ENCODE measurements at regions not wholly inside any gene's neighbourhood (a gene's known extent, or its start where the extent isn't known, plus 50 kb on each side); places are given as distances from the start of the nearest gene placed in this dataset.

- DNase-seq (ENCODE audit: low spot score), result peak; percentile 79
- in situ Hi-C loops (cut with HindIII; ENCODE audit: low sequenced_read_pairs), result loop anchor here (25.0 kb wide), 1 partner anchor 543 kb away; no protein-coding TSS in a partner anchor
Observed at GRCh38 chr5:88144219-88145001, 124.2 kb downstream of the TMEM161B start.

- in situ Hi-C loops (cut with HindIII; ENCODE audit: low sequenced_read_pairs), result loop anchor here (25.0 kb wide), 1 partner anchor 544 kb away; no protein-coding TSS in a partner anchor
- no peak for DNase-seq (ENCODE audit: low spot score)
Observed at GRCh38 chr5:88143693-88144218, 124.9 kb downstream of the TMEM161B start.

GRCh38 chr5:88142886-88143692, 125.6 kb downstream of the TMEM161B start:
- in situ Hi-C loops (cut with HindIII; ENCODE audit: low sequenced_read_pairs), result loop anchor here (25.0 kb wide), 1 partner anchor 544 kb away; no protein-coding TSS in a partner anchor
- DNase-seq (ENCODE audit: low spot score), result peak; percentile 71

- in situ Hi-C loops (cut with HindIII; ENCODE audit: low sequenced_read_pairs), result loop anchor here (25.0 kb wide), 1 partner anchor 545 kb away; no protein-coding TSS in a partner anchor
- no peak for DNase-seq (ENCODE audit: low spot score)
Observed at GRCh38 chr5:88142636-88142885, 126.1 kb downstream of the TMEM161B start.

- peak; percentile 100 for DNase-seq (ENCODE audit: low spot score)
- in situ Hi-C loops (cut with HindIII; ENCODE audit: low sequenced_read_pairs), result loop anchor here (25.0 kb wide), 1 partner anchor 546 kb away; no protein-coding TSS in a partner anchor
Observed at GRCh38 chr5:88140856-88141752, 127.5 kb downstream of the TMEM161B start.

- DNase-seq (ENCODE audit: low spot score), result no peak
- in situ Hi-C loops (cut with HindIII; ENCODE audit: low sequenced_read_pairs), result loop anchor here (25.0 kb wide), 1 partner anchor 547 kb away; no protein-coding TSS in a partner anchor
Observed at GRCh38 chr5:88140396-88140855, 128.2 kb downstream of the TMEM161B start.

GRCh38 chr5:88130211-88130815, 138.3 kb downstream of the TMEM161B start:
- in situ Hi-C loops (cut with HindIII; ENCODE audit: low sequenced_read_pairs), result loop anchor here (25.0 kb wide), 1 partner anchor 557 kb away; no protein-coding TSS in a partner anchor

GRCh38 chr5:88128813-88129212, 139.8 kb downstream of the TMEM161B start:
- DNase-seq (ENCODE audit: low spot score), result no peak
- in situ Hi-C loops (cut with HindIII; ENCODE audit: low sequenced_read_pairs), result loop anchor here (25.0 kb wide), 1 partner anchor 558 kb away; no protein-coding TSS in a partner anchor

More at GRCh38 chr5:88130211-88130815, 138.3 kb downstream of the TMEM161B start:
- DNase-seq (ENCODE audit: low spot score), result no peak

GRCh38 chr5:88119535-88120125, 149.0 kb downstream of the TMEM161B start:
- in situ Hi-C loops (cut with HindIII; ENCODE audit: low sequenced_read_pairs), result no loop called here
- peak; percentile 49 for DNase-seq (ENCODE audit: low spot score)

GRCh38 chr5:88118179-88118578, 150.5 kb downstream of the TMEM161B start:
- in situ Hi-C loops (cut with HindIII; ENCODE audit: low sequenced_read_pairs), result no loop called here
- DNase-seq (ENCODE audit: low spot score), result no peak

- in situ Hi-C loops (cut with HindIII; ENCODE audit: low sequenced_read_pairs), result no loop called here
- no peak for DNase-seq (ENCODE audit: low spot score)
Observed at GRCh38 chr5:88117546-88117945, 151.1 kb downstream of the TMEM161B start.

GRCh38 chr5:88116396-88116795, 152.2 kb downstream of the TMEM161B start:
- in situ Hi-C loops (cut with HindIII; ENCODE audit: low sequenced_read_pairs), result no loop called here
- DNase-seq (ENCODE audit: low spot score), result no peak

GRCh38 chr5:88115211-88115610, 153.4 kb downstream of the TMEM161B start:
- in situ Hi-C loops (cut with HindIII; ENCODE audit: low sequenced_read_pairs), result no loop called here
- no peak for DNase-seq (ENCODE audit: low spot score)

GRCh38 chr5:88113429-88113828, 155.2 kb downstream of the TMEM161B start:
- in situ Hi-C loops (cut with HindIII; ENCODE audit: low sequenced_read_pairs), result no loop called here
- DNase-seq (ENCODE audit: low spot score), result no peak

GRCh38 chr5:88109818-88110217, 158.8 kb downstream of the TMEM161B start:
- in situ Hi-C loops (cut with HindIII; ENCODE audit: low sequenced_read_pairs), result no loop called here
- no peak for DNase-seq (ENCODE audit: low spot score)

- DNase-seq (ENCODE audit: low spot score), result no peak
- in situ Hi-C loops (cut with HindIII; ENCODE audit: low sequenced_read_pairs), result no loop called here
Observed at GRCh38 chr5:88108490-88109279, 160.0 kb downstream of the TMEM161B start.

- in situ Hi-C loops (cut with HindIII; ENCODE audit: low sequenced_read_pairs), result no loop called here
- DNase-seq (ENCODE audit: low spot score), result no peak
Observed at GRCh38 chr5:88094906-88095496, 173.6 kb downstream of the TMEM161B start.

All from G401 (cell line).